K562 (cell line): ENCODE measurements at regions not wholly inside any gene's neighbourhood (a gene's known extent, or its start where the extent isn't known, plus 50 kb on each side); places are given as distances from the start of the nearest gene placed in this dataset.

Experiments used
- ATAC-seq: fragments of 200-7000 bp; cut with Tn5 transposase; 3 replicates; pipeline ENCODE4 v1.9.1; 2020; ENCODE audit warnings: moderate library complexity
- BruUV-seq: library from RNA; stranded (reverse); fragments of 400-500 nt; replicated peaks from 2 replicates; lab custom pipeline; 2021; lab: Mats Ljungman, UMichigan
- CTCF ChIA-PET: fragments of 300-600 bp; formaldehyde crosslinking; extraction: SDS; loops from one replicate; lab custom pipeline; 2021; ENCODE audit warnings: low intra/inter-chr PET ratio; lab: Yijun Ruan, JAX
- POLR2A ChIA-PET: fragments of 300-600, 350-650 bp; sonication (Branson Sonifier 250); formaldehyde crosslinking; extraction: SDS; loops from one replicate; lab custom pipeline; 2021; ENCODE audit warnings: antibody characterized with exemption, inconsistent platforms; lab: Yijun Ruan, JAX
- DNase-seq, 4 experiments: peaks; one replicate each; pipeline versions ENCODE4 v3.0.0 to v3.0.0-alpha.2; 2011 to 2018; ENCODE audit warnings: low spot score in 3 of 4, mixed read lengths in 3 of 4; ENCODE audit errors: extremely low read depth in 1 of 4
- FAIRE-seq: peaks from 2 replicates; lab custom pipeline; 2011; peaks lifted over from hg19 to GRCh38; lab: Jason Lieb, UNC
- H2AFZ ChIP-seq: 2 replicates; pipeline ENCODE4 v1.6.0; 2011; ENCODE audit warnings: low read depth, low read length, control low read depth, inconsistent platforms
- H3K27ac ChIP-seq: fragments of 200-600 bp; 3 replicates; pipeline ENCODE4 v1.8.0; 2011; ENCODE audit warnings: low read depth, mild to moderate bottlenecking, control low read depth, inconsistent platforms, low read length, moderate library complexity, mixed read lengths; ENCODE audit errors: extremely low read depth
- H3K27me3 ChIP-seq, 2 experiments: fragments of 300-600 bp in 1 of 2; 2 replicates in 1 of 2; 3 replicates in 1 of 2; pipeline versions ENCODE4 v1.6.0 to v1.8.0; 2011; ENCODE audit warnings: inconsistent platforms in 2 of 2, low read length in 2 of 2, mild to moderate bottlenecking in 1 of 2, mixed read lengths in 1 of 2, moderate library complexity in 1 of 2; ENCODE audit not compliant: control insufficient read depth in 2 of 2, insufficient read depth in 2 of 2
- H3K36me3 ChIP-seq: fragments of 300-600 bp; 3 replicates; pipeline ENCODE4 v1.8.0; 2011; ENCODE audit warnings: mild to moderate bottlenecking, low read length, inconsistent platforms; ENCODE audit not compliant: control insufficient read depth, insufficient read depth
- H3K4me1 ChIP-seq, 2 experiments: fragments of 200-600 bp in 1 of 2; replicated peaks in 1 of 2; 2 replicates in 1 of 2; 3 replicates in 1 of 2; pipeline versions ENCODE4 v1.5.1 to v1.8.0; 2011; ENCODE audit warnings: inconsistent platforms in 2 of 2, low read length in 2 of 2, mild to moderate bottlenecking in 1 of 2, mixed read lengths in 1 of 2, moderate library complexity in 1 of 2; ENCODE audit not compliant: control insufficient read depth in 2 of 2, insufficient read depth in 2 of 2
- H3K4me2 ChIP-seq: 2 replicates; pipeline ENCODE4 v1.6.1; 2011; ENCODE audit warnings: low read length, control low read depth, inconsistent platforms, mixed read lengths; ENCODE audit not compliant: insufficient read depth
- H3K4me3 ChIP-seq: fragments of 200-600 bp; sonication (generic), shearing (Covaris generic); 2 replicates; pipeline ENCODE4 v1.5.1; 2016; ENCODE audit warnings: control low read depth, inconsistent platforms
- H3K79me2 ChIP-seq: fragments of 200-600 bp; 3 replicates; pipeline ENCODE4 v1.8.0; 2011; ENCODE audit warnings: low read length, inconsistent platforms; ENCODE audit not compliant: control insufficient read depth, insufficient read depth
- H3K9ac ChIP-seq, 2 experiments: 2 replicates each; pipeline versions ENCODE4 v1.6.0 to v1.6.1; 2011; ENCODE audit warnings: low read depth in 2 of 2, low read length in 2 of 2, control low read depth in 1 of 2, inconsistent platforms in 1 of 2, mild to moderate bottlenecking in 1 of 2, mixed read lengths in 1 of 2; ENCODE audit not compliant: insufficient read depth in 1 of 2
- H3K9me1 ChIP-seq: one replicate; pipeline ENCODE4 v1.6.0; 2011; ENCODE audit warnings: inconsistent platforms, mild to moderate bottlenecking, low read length, moderate library complexity; ENCODE audit not compliant: control insufficient read depth, insufficient read depth
- H3K9me3 ChIP-seq: replicated peaks from 2 replicates; pipeline ENCODE4 v1.5.1; 2011; ENCODE audit warnings: low read depth, low read length, inconsistent platforms; ENCODE audit not compliant: control insufficient read depth, insufficient read depth
- H4K20me1 ChIP-seq: replicated peaks from 2 replicates; pipeline ENCODE4 v1.6.1; 2011; ENCODE audit warnings: low read length, inconsistent platforms, mixed read lengths; ENCODE audit not compliant: control insufficient read depth, insufficient read depth
- ARID1B ChIP-seq: fragments of 450-650 bp; IDR thresholded peaks from 2 replicates; pipeline ENCODE4 v1.6.1; 2016; ENCODE audit warnings: antibody characterized with exemption, mild to moderate bottlenecking, inconsistent platforms
- ATF6 ChIP-seq: sonication (generic); formaldehyde crosslinking; IDR thresholded peaks from 2 replicates; pipeline ENCODE4 v1.4.0; 2020; ENCODE audit warnings: mild to moderate bottlenecking, missing genetic modification reagents
- BDP1 ChIP-seq: IDR thresholded peaks from 3 replicates; pipeline ENCODE4 v1.6.1; 2011; ENCODE audit not compliant: insufficient read length, insufficient read depth
- ELF4 ChIP-seq: fragments of 450-650 bp; formaldehyde crosslinking; IDR thresholded peaks from 2 replicates; pipeline ENCODE4 v1.4.0; 2022; ENCODE audit warnings: missing genetic modification characterization
- FOXJ3 ChIP-seq: sonication (generic); formaldehyde crosslinking; IDR thresholded peaks from 2 replicates; pipeline ENCODE4 v1.4.0; 2020; ENCODE audit warnings: mild to moderate bottlenecking, missing genetic modification reagents
- FOXK1 ChIP-seq: sonication (generic); formaldehyde crosslinking; IDR thresholded peaks from 2 replicates; pipeline ENCODE4 v1.8.0; 2022; ENCODE audit warnings: missing genetic modification reagents, mild to moderate bottlenecking, borderline replicate concordance
- HINFP ChIP-seq: fragments of 450-650 bp; conservative IDR thresholded peaks from 2 replicates; pipeline ENCODE4 v1.6.1; 2016; ENCODE audit warnings: missing genetic modification characterization, low read depth, mild to moderate bottlenecking, control low read depth, missing compliant biosample characterization
- HMBOX1 ChIP-seq: sonication (generic); IDR thresholded peaks from 2 replicates; pipeline ENCODE4 v1.6.1; 2016
- HNRNPL ChIP-seq: fragments of 200-400 bp; formaldehyde crosslinking; IDR thresholded peaks from 2 replicates; pipeline ENCODE4 v1.6.1; 2017; ENCODE audit warnings: low read depth, mild to moderate bottlenecking, low read length
- KAT7 ChIP-seq: sonication (generic); formaldehyde crosslinking; IDR thresholded peaks from 2 replicates; pipeline ENCODE4 v1.8.0; 2022; ENCODE audit warnings: missing genetic modification reagents, mild to moderate bottlenecking, borderline replicate concordance
- SIRT6 ChIP-seq: IDR thresholded peaks from one replicate; pipeline ENCODE4 v1.6.1; 2012; ENCODE audit warnings: low read depth, mild to moderate bottlenecking, control low read depth, inconsistent platforms, low read length, moderate library complexity
- SMARCB1 ChIP-seq: IDR thresholded peaks from 2 replicates; pipeline ENCODE4 v1.6.1; 2011; ENCODE audit warnings: improper control_type of control experiment, low read depth; ENCODE audit not compliant: insufficient read length
- SRSF9 ChIP-seq: fragments of 200-400 bp; formaldehyde crosslinking; IDR thresholded peaks from 2 replicates; pipeline ENCODE4 v1.6.1; 2017; ENCODE audit warnings: low read depth, low read length, borderline replicate concordance
- THRAP3 ChIP-seq: fragments of 450-650 bp; IDR thresholded peaks from 2 replicates; pipeline ENCODE4 v1.6.1; 2016; ENCODE audit warnings: mild to moderate bottlenecking, inconsistent platforms, borderline replicate concordance
- ZBTB5 ChIP-seq: fragments of 450-650 bp; IDR thresholded peaks from 2 replicates; pipeline ENCODE4 v1.6.1; 2017; ENCODE audit warnings: antibody characterized with exemption
- WGBS: fragments of 100-300 bp; shearing (Covaris generic); methylation state at CpG from one replicate; pipeline ENCODE4 v1.1.6; 2016; ENCODE audit warnings: low coverage, mixed read lengths; ENCODE audit not compliant: insufficient coverage; ENCODE audit errors: missing lambda C conversion rate; 5-methylcytosine and 5-hydroxymethylcytosine counted together
- in situ Hi-C: fragments of 300-500 bp; cut with MboI; formaldehyde crosslinking; loops from 4 replicates; pipeline ENCODE4 v1.15.0; 2018; ENCODE audit warnings: inconsistent platforms, mixed read lengths
- intact Hi-C: fragments of 100-400 bp; cut with micrococcal nuclease; formaldehyde crosslinking; loops from 2 replicates; pipeline ENCODE4 v1.14.2; 2022

- Histone ChIP-seq H3K36me3 (no peaks in the 10 kb centered on the region), H3K4me3 (no peak overlapping the region)
- TF ChIP-seq FOXJ3 (CRISPR knock-in tag) (no peak), ZBTB5 (no peak), FOXK1 (CRISPR knock-in tag) (no peak), THRAP3 (no peak), HNRNPL (no peak), BDP1 (no peak), ATF6 (CRISPR knock-in tag) (no peak), HMBOX1 (no peak), SMARCB1 (no peak), ELF4 (CRISPR knock-in tag) (no peak), ARID1B (no peak), SIRT6 (no peak), SRSF9 (no peak), HINFP (tag) (no peak), KAT7 (CRISPR knock-in tag) (no peak)
Measured at GRCh38 chr4:57430726-57431125, 320.5 kb upstream of the IGFBP7 start.

More at GRCh38 chr4:57430726-57431125, 320.5 kb upstream of the IGFBP7 start:
- FAIRE-seq = no peak
- BruUV-seq = no TSS peak
- ChIA-PET CTCF (no interaction called here), POLR2A (no interaction called here)
- ATAC-seq = no peak
- Histone ChIP-seq H3K79me2 (no peaks in the 10 kb centered on the region), H3K27me3 (no peaks in the 10 kb centered on the region), H3K9me3 (no peaks in the 10 kb centered on the region), H3K9ac (no peak overlapping the region), H3K4me2 (no peak overlapping the region), H2AFZ (no peak overlapping the region), H4K20me1 (no peaks in the 10 kb centered on the region), H3K4me1 (no peaks in the 10 kb centered on the region), H3K27ac (no peak overlapping the region), H3K9me1 (no peaks in the 10 kb centered on the region)
- WGBS = 0% methylated on average over 2 of the region's 2 CpGs
- in situ Hi-C loops (no loop called here), intact Hi-C loops (loop anchor here (10.0 kb wide), 1 partner anchor 266 kb away; no protein-coding TSS in a partner anchor)
- no peak for DNase-seq
